ENCODE measurements at regions not wholly inside any gene's neighbourhood (a gene's known extent, or its start where the extent isn't known, plus 50 kb on each side); places are given as distances from the start of the nearest gene placed in this dataset.

DNA sequence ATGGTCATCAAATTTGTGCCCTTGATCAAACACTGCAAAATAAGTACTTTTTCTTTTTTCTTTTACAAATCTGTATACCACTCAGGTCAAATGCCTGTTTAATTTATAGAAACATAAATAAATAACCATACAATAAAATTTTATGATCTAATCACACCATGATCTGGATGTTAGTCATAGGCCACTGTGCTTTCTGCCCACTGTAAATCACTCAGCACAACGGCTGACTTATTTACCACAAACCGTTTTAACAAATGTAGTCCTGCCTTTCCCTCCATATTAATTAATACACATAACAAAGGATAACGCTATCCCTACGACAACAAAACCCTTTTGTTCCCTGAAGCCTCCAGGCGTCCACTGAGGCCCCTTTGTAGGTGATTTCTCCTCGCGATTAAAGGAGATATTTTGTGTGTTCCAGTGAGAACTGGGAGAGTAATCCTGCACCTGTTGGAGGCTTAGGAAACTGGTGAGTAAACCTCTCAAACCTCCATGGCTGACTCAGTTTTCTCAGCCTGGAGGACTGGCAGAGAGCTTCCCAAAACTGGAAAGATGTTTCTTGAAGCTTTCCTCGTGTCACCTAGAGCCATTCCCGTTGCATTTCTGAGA is 477.1 kb upstream of the SGCG start:
- DNase-seq = no peak

DNA sequence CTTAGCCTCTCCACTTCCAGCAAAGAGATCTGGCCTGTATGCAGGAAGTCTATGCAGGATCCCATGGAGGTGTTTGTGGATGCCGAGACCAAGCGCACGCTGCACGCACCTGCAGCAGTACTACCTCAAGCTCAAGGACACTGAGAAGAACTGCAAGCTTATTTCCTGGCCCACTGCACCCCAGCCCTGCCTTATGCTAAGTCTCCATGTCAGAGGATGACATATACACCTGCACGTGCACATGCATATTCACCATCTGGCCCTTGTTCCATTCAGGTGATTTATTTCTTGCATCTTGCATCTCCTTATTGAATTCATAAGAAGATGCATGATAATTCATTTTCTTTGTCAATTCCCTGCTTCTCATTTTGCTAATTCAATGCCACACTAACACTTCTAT is 472.8 kb upstream of the SGCG start:
- DNase-seq = no peak

DNA sequence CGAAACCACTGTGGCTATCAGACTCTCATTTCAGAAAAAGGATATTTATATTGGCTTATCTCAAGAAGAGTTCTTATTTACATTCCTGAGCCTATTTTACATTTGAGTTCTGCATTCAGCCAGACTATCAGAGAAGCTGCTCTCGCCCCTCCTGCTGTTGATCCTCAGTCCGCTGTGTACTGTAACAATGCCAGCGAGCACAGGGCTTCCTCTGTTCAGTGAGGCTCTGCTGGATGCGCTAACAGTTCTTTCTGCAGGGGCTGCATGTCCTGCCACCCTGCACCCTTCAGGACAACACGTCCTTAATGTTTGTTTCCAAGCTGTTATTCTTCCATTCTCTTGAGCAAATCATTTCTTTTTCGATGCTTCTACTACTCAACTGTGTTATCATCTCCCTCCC is 463.7 kb upstream of the SGCG start:
- no peak for DNase-seq

DNA sequence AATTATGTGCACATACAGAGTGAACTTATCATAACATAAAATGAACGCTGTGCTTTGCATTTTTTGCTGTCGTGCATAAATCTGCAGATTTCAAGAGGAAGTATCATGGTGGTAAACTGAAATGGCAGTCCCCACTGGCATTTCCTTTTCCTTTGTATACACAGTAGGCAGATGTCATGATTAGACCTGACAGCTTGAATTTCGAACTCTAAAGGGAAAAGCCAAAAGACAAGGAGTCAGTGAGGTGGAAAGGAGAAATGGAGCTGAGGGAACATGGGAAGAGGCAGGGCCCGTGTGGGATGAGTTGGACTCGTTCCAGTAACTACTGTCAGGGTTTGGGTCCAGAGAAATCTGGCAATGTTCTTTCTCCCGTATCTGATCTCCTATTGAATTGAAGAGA is 454.1 kb upstream of the SGCG start:
- DNase-seq = no peak

DNA sequence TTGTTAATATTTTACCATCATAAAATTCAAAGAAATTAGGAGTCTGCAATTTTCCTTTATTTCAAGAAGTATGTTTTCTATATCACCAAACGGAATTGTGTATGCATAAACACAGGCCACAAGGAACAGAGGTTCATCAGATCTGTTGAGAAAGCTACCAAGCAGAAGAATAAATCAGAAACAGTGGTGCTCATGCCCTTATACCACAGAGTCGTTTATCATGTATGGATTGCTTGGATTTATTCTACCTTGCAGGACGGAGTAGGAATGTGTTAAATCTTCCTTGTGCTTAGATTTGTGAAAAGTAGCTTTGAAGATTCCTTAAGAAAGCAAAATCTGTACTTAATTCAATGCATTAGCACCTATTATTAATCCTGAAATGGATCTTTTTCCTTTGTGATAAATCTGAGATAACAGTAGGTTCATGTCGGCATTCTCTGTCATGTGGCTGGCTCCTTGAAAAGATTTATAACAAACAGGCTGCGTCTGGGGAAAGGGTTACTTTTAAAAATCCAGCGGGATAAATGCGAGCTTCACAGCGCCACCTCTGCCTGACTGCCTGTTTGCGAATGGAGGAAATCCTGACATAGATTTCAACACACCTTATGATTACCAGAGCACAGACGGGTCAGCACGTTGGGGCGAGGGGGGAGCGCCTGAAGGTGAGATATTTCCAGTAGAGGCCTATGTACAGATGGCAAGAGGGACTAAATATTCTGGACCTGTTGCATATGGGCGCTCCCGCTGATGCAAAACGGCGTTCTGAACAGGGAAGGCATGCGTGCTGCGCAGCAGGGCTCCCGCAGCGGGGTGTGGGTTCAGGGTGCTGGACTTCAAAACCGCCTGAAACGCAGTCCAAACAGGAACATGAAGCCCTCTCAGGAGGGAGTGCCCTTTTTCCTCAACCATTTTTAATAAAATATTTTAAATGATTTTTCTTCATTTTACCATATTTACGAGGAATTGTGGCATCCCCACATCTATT is 445.5 kb upstream of the SGCG start:
- DNase-seq = no peak

DNA sequence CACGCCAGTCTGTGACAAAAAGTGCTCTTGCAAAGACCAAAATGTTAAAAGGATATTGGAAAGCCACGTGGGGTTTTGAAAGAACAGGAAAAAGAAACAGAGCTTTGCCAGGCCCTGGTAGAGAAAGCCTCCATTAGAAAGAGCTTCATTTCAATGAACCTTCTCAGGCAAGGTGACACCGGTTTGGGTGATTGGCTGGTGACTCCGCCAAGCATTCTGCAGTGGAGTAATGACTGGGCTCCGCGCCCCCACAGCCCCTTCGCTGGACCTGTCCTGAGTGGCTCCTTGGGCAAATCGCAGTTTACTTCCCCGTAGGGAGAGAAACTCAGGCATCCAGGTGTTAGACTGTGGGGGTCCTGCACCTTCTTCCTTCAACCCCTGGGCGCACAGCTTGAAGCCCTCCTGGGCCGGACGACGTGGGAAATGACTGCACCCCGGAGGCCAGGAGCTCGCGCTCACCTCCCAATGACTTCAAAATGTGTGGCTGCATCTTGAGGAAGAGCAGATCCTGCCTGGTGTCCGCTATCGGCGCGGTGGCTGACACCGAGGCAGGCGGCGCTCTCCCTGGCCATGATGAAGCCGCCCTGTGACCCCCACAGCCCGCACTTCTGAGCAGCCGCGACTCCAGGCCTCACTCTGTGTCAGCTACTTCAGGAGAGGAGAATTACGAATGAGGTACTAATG is 444.6 kb upstream of the SGCG start:
- DNase-seq = no peak

DNA sequence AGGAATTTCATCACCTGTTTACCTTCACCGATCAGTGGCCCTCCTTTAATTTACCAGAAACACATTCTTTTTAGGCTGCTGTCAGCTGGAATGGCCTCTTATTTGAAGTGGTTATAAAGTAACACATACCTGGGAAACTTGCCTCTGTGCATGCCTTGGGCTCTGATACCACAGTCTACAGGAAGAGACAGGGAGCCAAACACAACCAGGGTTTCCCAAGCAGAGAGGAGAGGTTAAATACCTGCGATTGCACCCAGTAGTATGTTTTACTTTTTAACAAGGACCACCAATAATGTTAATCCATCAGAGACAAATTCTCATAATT is 444.0 kb upstream of the SGCG start:
- no peak for DNase-seq

DNA sequence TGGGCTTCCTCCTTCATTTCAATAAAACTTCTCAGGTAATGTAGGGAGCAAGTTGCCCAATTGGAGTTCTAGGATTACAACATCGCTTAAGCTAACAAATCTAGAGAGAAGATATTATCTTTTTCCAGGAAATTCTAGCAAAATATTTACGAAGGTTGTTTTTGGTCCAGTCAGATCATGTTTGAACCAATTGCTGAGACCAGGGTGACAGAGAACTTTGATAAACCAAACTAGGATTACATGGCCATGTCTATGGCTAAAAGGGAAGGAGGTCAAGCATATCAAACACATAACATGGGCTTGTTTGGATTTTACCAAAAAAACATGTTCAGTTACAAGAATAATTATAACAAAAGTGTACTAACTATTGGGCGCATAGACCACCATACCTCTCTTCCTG is 442.4 kb upstream of the SGCG start:
- no peak for DNase-seq

DNA sequence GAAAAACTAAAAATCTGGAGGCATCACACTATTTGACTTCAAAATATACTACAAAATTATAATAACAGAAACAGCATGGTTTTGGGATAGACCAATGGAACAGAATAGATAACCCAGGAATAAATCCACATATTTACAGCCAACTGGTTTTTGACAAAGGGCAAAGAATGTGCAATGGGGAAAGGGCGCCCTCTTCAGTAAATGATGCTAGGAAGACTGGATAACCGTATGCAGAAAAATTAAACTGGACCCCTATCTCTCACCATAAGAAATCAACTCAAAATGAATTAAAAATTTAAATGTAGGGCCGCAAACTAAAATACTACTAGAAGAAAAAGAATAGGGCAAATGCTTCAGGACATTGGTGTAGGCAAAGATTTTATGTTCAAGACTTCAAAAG is 440.5 kb upstream of the SGCG start:
- DNase-seq = no peak

DNA sequence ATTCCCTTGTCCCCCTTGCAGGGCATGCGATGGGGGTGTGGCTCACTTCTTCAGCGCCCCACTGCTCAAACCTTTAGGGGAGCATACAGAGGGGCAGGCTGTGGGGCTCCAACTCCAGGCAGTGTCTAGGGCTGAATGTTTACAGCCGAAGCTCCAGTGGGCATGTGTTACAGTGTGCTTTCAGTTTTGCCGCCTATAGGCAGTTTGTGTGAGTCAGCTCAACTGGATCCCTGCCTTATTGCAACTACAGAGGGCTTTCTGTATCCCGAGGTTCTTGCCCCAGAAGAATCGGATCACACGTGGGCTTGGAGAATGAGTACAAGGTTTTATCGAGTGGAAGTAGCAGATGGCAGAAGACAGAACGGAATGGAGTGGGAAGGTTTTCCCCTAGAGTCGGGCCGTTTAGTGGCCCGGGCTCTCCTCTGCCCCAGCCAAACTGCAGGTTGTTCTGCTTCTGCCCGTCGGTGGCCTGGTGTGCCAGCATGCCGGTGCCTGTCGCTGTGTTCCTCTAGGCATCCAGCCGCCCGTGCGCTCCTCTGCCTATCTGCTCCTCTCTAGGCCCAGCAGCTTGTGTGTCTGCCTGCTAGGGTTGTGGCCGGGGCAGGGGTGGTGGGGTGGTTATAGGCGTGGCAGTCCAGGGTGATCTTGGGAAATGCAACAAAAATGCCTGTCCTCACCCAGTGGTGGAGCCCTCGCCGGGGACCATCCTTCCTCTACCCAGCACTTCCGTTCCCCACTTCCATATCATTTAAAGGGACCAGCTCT is 435.9 kb upstream of the SGCG start:
- DNase-seq = no peak

DNA sequence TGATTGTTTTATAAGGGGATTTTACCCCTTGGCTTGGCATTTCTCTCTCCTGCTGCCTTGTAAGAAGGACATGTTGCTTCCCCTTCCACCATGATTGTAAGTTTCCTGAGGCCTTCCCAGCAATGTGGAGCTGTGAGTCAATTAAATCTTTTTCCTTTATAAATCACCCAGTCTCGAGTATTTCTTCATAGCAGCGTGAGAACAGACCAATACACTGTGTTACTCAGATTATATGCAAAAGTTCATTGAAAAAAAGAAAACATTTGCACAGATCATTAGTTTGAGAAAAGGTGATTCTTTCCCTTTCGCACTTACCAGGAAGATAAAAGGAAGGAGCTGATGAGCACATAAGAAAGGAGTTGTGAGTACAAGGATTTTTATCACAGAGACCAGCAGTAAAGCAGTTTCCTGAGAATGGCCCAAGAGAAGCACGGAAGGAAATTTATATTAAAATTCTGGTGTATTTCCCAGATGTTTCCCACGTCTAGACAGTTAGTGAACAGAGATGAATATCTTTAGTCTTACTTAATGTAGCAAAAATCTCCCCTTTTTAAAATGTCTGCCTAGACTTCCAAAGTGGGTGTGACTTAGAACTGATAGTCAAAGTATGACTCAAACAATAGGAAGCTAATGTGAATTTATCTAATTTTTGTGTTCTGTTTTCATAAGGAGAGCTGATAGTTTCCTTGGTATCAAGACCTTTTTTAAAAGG is 431.8 kb upstream of the SGCG start:
- no peak for DNase-seq

DNA sequence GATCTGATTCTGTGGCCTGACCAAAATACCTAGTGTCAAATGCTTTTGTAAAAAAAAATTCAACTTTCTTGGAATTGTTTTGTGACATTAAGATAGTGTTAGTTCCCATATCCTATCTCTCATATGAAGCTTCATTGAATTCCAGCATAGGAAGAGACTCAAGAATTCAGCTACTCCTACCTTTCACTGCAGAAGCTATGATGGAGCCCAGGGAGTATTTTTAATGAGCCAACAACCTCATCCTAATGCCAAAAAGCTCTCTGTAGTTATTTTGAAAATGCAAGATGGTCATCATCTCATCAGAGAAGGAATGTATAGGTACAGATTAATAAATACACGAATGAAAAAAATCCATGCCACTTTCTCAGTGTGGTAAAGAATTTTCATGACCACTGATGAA is 431.2 kb upstream of the SGCG start:
- DNase-seq = no peak

DNA sequence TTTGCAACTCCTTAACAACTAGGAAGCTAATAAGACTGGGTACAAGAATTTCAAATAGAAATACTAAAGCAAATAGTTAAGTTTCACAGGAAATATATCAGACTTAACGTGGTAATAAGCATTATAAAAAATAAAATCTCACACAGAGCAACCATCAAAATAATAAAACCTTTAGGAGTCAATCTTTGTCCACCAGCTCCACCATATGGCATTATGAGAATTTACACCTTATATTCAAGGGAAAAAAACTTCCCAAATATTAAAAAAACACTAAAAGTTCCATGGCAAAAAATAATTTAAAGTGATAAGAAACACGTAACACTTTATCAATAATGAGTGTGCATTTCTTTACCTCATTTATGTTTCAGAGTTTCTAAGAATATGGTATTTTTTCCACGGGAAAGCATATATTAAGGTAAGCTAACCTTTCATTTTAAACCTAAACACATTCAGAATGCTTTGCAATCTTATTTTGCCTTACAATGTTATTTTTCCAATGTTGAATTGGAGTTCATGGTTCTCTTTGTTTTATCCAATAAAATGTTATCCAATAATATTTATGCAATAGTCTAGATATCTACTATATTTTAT is 423.2 kb upstream of the SGCG start:
- DNase-seq = no peak

DNA sequence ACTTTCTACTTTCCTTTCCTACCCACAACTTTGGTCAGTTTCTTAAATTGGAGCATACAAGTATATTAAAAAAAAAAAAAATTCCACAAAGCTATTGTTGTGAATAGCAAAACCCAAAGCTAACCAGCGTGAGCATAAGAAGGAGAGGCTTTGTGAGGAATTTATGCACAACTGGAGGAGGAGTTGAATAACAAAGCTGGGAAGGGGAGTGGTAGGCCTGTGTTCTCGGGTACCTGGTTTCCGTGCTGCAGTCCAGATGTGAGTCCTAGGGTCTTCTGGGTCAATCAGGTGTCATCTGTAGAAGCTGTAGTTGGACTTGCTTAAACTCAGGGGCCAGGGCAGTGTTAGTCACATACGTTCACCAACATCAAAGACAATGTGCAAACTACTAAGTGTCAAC is 422.5 kb upstream of the SGCG start:
- no peak for DNase-seq

DNA sequence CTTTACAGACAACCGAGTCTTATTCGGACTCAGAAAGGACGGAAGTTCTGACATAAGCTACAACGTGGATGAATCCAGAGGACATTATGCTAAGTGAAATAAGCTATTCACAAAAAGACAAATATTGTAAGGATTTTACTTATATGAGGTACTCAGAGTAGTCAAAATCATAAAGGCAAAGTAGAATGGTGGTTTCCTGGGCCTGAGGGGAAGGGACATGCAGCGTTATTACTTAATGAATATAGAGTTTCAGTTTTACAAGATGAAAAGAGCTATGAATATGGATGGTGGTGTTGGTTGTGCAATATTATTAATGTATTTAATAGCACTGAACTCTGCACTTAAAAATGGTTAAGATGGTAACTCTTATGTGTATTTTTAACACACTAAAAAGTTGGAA is 419.1 kb upstream of the SGCG start:
- DNase-seq = no peak

DNA sequence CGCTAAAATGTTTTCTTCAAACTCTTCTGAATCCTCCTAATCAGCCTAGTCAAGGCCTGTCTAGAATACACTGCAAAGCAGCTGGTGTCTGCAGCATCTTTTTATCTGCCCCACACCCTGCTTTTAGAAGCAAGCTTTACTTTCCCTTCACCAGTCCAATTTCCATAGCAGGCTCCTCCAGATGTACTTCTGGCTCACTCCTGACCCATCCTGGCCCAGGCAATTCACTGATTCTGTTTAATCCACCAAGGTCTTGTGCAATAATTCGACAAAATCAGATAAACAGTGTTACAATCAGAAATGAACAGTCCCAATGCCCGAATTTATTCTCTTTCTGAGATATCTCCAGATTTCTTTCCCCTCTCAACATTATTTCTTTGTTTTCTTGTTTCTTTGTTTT is 415.2 kb upstream of the SGCG start:
- no peak for DNase-seq

DNA sequence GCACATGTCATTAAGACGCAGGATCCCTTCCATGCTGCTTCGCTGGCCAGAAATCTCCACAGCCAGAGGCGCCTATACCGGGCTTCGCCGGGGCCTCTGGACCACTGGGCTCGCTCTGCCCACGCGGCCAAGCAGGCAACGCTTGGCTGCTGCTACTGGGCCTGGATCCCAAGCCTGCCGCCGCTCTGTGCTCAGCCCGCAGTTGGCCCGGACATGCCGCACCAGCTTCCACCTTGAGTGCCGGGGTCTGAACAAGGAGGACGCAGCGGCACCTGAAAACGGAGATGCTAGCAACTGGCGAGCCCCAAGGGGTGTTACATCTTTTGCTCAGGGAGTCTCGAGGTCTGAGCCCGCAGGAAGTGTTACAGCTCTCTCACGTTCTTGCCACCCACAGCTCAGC is 409.9 kb upstream of the SGCG start:
- DNase-seq = no peak

DNA sequence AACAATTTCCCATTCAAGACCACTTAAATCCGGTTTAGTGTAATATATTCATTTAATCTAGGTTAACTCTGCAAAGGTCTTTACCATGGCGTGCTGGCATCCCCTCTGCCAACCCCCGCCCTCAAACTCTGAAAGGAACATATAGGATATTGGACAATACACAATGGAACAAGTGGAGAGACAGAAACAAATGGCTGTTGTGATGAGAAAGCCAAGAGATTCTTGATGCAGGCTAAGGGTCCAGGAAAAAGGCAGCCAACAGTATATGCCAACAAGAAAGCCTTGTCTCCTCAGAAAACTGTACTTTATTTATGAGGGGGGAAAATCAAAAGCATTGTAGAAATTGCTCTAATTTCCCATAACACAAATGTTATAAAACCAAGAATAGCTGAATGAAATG is 407.3 kb upstream of the SGCG start:
- DNase-seq = no peak

DNA sequence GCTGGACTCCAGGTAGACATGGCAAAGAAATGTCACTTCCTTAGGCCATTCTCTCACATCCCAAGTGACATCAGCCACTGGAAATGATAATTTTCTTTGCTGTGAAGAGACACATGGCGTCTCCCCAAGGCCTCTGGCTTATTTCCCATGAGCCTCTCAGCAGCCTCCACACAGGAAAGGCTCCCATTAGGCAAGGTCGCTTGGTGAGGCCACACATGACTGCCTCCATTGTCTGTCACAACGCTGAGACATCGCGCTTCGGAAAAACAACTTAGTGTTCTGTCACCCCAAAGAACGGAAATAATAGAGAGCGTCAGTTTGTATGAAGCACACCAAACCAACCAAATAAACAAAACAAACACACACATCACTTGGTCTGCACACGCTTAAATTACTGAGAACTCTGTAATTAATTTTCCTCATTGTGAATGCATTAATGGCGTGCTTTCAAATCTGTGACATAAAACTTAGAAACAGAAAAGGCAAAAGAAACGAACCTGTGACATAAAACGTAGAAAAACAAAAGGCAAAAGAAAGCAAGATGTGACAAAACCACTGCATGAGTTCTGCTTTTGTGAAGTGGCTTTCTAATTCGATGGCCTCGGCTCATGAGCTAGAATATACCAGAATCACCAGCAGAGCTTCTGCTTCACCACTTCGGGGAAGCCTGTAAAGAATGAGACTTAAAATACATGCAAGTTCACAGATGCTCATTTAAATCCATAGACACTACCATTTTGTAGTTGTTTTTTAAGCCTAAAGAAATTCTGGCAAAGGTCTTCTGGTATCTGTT is 404.2 kb upstream of the SGCG start:
- no peak for DNase-seq

DNA sequence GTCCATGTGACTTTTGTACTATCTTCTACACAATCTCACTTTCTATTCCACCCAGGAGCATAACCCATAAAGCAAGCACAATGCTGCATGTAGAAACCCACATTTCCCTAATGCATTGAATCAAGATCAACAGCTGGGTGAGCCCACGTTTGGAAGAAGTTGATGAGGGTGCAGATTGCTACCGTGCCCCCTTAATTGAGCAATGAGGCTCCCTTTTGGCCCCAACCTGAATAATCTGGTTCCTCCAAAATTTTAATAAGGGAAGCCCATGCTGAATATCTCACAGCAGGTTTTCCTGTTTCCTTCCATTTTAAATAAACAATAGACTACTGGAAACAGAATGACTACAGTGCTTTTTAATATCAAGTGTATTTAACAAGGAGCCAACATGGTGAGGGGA is 403.6 kb upstream of the SGCG start:
- no peak for DNase-seq

DNA sequence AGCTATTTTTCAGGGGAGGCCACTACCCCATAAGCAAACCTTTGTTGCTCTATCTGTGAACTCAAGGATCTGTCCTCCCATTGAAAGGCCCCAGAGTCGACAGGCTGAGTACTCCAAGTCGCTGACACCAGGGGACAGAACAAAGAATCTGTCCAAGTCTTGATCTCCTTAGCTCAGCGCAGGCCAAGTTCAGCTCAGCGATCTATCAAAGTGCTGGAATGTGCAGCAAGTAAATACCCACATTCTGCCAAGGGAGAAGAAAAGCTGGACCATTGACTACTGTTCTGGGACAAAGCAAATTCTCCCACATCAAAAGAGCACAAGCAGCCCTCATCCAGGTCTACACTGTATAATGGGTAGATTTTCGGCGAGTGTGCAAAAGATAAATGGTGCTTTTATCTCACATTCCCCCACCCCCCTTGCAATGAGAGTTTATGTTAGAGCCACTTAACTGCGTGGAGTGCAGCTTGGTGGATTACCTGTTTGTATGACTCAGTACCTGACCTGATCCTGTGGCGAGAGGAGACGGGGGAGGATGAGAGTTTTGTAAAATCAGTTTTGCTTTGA is 391.7 kb upstream of the SGCG start:
- DNase-seq = no peak
